Esophagus muscularis mucosa (tissue), 3 donors: ENCODE measurements at regions not wholly inside any gene's neighbourhood (a gene's known extent, or its start where the extent isn't known, plus 50 kb on each side); places are given as distances from the start of the nearest gene placed in this dataset.

Source experiments
- POLR2AphosphoS5 ChIP-seq, 2 donors: sonication (generic); formaldehyde crosslinking; IDR thresholded peaks; one replicate each; pipeline ENCODE4 v1.6.1; 2017; ENCODE audit warnings: antibody characterized with exemption in 2 of 2
- TF ChIP-seq, protein P1 (sequence below), 3 experiments: fragments of 200-600 bp in 2 of 3; fragments of 450-650 bp in 1 of 3; sonication (generic) in 2 of 3; IDR thresholded peaks; one replicate each; pipeline ENCODE4 v1.5.1; 2017 to 2019; ENCODE audit warnings: antibody characterized with exemption in 3 of 3, mild to moderate bottlenecking in 2 of 3, moderate library complexity in 1 of 3

GRCh38 chr6:139940741-139941729 is 566.6 kb upstream of the CITED2 start:
- no peak for TF ChIP-seq POLR2AphosphoS5 (IDR thresholded peaks at IDR 0.05)
- TF ChIP-seq, protein P1, sequence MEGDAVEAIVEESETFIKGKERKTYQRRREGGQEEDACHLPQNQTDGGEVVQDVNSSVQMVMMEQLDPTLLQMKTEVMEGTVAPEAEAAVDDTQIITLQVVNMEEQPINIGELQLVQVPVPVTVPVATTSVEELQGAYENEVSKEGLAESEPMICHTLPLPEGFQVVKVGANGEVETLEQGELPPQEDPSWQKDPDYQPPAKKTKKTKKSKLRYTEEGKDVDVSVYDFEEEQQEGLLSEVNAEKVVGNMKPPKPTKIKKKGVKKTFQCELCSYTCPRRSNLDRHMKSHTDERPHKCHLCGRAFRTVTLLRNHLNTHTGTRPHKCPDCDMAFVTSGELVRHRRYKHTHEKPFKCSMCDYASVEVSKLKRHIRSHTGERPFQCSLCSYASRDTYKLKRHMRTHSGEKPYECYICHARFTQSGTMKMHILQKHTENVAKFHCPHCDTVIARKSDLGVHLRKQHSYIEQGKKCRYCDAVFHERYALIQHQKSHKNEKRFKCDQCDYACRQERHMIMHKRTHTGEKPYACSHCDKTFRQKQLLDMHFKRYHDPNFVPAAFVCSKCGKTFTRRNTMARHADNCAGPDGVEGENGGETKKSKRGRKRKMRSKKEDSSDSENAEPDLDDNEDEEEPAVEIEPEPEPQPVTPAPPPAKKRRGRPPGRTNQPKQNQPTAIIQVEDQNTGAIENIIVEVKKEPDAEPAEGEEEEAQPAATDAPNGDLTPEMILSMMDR (IDR thresholded peaks at IDR 0.05), result no peak
